Aorta (tissue), 5 donors: ENCODE measurements at regions not wholly inside any gene's neighbourhood (a gene's known extent, or its start where the extent isn't known, plus 50 kb on each side); places are given as distances from the start of the nearest gene placed in this dataset.

Experiments
- ATAC-seq: fragments of 200-7000 bp; cut with Tn5 transposase; one replicate; pipeline ENCODE4 v1.9.1; 2022; ENCODE audit warnings: moderate library complexity; ENCODE audit not compliant: low FRiP score
- DNase-seq, 2 donors: peaks; one replicate each; pipeline ENCODE4 v3.0.0-alpha.2; 2020
- H3K27ac ChIP-seq, 2 donors: one replicate each; pipeline ENCODE4 v1.5.1; 2013; ENCODE audit warnings: low read length in 2 of 2, mild to moderate bottlenecking in 2 of 2, moderate library complexity in 2 of 2, control low read depth in 1 of 2, inconsistent platforms in 1 of 2, low read depth in 1 of 2
- H3K27me3 ChIP-seq, 2 donors: one replicate each; pipeline ENCODE4 v1.6.1; 2013; ENCODE audit warnings: control low read depth in 1 of 2, low read length in 1 of 2, mild to moderate bottlenecking in 1 of 2, moderate library complexity in 1 of 2; ENCODE audit not compliant: insufficient read depth in 2 of 2, control insufficient read depth in 1 of 2
- H3K36me3 ChIP-seq, 2 donors: one replicate each; pipeline ENCODE4 v1.6.1; 2013; ENCODE audit warnings: control low read depth in 1 of 2, low read length in 1 of 2, mild to moderate bottlenecking in 1 of 2; ENCODE audit not compliant: insufficient read depth in 2 of 2, control insufficient read depth in 1 of 2
- H3K4me1 ChIP-seq, 2 donors: one replicate each; pipeline ENCODE4 v1.6.1; 2013; ENCODE audit warnings: low read length in 2 of 2, control low read depth in 1 of 2, mild to moderate bottlenecking in 1 of 2, moderate library complexity in 1 of 2; ENCODE audit not compliant: insufficient read depth in 2 of 2, control insufficient read depth in 1 of 2
- H3K4me3 ChIP-seq, 2 donors: one replicate each; pipeline ENCODE4 v1.5.1; 2013; ENCODE audit warnings: low read length in 2 of 2, control low read depth in 1 of 2, mild to moderate bottlenecking in 1 of 2
- H3K9me3 ChIP-seq: one replicate; pipeline ENCODE4 v1.6.1; 2013; ENCODE audit warnings: mild to moderate bottlenecking, low read length; ENCODE audit not compliant: control insufficient read depth
- WGBS, 2 donors: extraction: QIAGEN DNeasy Blood & Tissue Kit; methylation state at CpG; one replicate each; pipeline ENCODE4 v1.1.7; 2013; 5-methylcytosine and 5-hydroxymethylcytosine counted together
- intact Hi-C, 2 donors: fragments of 100-400 bp; cut with DNase I; formaldehyde crosslinking; loops; one replicate each; pipeline versions ENCODE4 v1.14.2 to v1.15.0; 2022
- donor health status: healthy with polysubstance abuse.
- donor health status: Bipolar disorder and iron deficiency.
- donor health status: DM: no; HTN: no; CAD: no.
- donor health status: DM: no; HTN: no; CAD: no.
- donor health status: DM: yes; HTN: yes; CAD: no.

DNA sequence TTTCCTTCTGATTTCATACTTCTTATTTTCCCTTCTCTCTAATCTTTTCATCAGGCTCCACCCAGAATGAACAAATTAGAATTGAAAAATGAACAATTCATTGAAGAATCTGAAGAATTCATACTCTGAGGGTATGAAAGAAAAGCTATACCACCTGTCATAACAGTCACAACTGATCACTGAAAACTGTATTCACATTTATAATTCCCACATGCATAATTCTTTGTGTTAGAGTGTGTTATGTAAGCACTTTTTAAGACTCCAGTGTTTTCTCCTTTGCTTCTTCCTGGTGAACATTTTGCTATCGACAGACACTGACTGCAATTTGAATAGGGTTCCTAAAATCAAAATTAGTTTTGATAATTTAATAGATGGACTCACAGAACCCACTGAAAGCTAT is 271.2 kb downstream of the SLC16A7 start:
- DNase-seq (no peak), ATAC-seq (no peak)
- Histone ChIP-seq H3K4me3 (no peak overlapping the region), H3K36me3 (no peaks in the 10 kb centered on the region), H3K27ac (no peak overlapping the region), H3K9me3 (no peaks in the 10 kb centered on the region), H3K27me3 (no peaks in the 10 kb centered on the region), H3K4me1 (no peaks in the 10 kb centered on the region)
- 43 to 81% methylated on average over 1 of the region's 1 CpG for WGBS, 2 donors
- intact Hi-C loops: loop anchor here in 1 of 2 donors (10.0 kb wide), 1 partner anchor 488 kb away; no protein-coding TSS in a partner anchor

DNA sequence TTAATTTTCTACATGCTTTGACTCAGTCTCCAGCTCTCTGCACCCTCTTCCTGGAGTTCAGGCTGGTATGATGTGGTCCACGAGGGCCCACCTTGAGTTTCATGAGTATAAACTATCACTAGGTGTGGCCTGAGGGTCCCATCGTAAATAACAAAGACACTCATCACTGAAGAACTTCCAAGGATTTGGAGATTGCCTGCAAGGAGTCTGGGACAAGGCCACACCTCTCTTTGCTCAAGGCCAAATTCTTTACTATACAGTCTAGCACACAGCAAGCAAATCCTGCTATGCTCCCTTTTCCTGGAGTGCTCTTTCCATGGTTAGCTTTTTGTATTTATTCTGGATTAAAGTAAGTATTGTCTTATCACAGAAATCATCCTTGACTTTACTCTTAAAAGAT is 271.9 kb downstream of the SLC16A7 start:
- Histone ChIP-seq H3K27ac (no peak overlapping the region), H3K4me3 (no peak overlapping the region), H3K27me3 (no peaks in the 10 kb centered on the region), H3K4me1 (no peaks in the 10 kb centered on the region), H3K9me3 (no peaks in the 10 kb centered on the region), H3K36me3 (no peaks in the 10 kb centered on the region)
- WGBS, 2 donors: 82 to 92% methylated on average over 2 of the region's 2 CpGs
- ATAC-seq: no peak
- intact Hi-C loops: loop anchor here in 1 of 2 donors (10.0 kb wide), 1 partner anchor 487 kb away; no protein-coding TSS in a partner anchor
- DNase-seq: no peak

DNA sequence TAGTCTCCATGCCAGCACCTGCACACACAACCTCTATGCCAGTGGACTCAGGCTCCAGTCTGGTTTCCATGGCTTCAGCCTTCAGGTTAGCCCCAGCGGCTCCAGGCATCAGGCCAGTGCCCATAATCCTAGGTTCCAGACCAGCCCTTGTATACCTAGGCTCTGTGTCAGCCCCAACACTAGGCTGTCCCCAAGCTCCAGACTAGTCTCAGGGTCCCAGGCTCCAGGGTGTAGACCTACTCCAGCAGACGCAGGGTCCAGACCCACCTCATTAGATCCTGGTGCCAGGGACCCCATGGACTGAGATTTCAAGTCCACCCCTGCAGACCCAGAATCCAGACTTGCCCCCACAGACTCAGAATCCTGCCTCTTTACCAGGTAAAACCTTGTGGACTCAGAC is 275.9 kb downstream of the SLC16A7 start:
- 93% methylated on average over 2 of the region's 2 CpGs for WGBS, 2 donors
- no peak overlapping the region for H3K27ac ChIP-seq
- H3K36me3 ChIP-seq: no peaks in the 10 kb centered on the region
- intact Hi-C loops: no loop called here
- no peaks in the 10 kb centered on the region for H3K27me3 ChIP-seq
- no peaks in the 10 kb centered on the region for H3K9me3 ChIP-seq
- no peaks in the 10 kb centered on the region for H3K4me1 ChIP-seq
- no peak for ATAC-seq
- no peak for DNase-seq
- no peak overlapping the region for H3K4me3 ChIP-seq

DNA sequence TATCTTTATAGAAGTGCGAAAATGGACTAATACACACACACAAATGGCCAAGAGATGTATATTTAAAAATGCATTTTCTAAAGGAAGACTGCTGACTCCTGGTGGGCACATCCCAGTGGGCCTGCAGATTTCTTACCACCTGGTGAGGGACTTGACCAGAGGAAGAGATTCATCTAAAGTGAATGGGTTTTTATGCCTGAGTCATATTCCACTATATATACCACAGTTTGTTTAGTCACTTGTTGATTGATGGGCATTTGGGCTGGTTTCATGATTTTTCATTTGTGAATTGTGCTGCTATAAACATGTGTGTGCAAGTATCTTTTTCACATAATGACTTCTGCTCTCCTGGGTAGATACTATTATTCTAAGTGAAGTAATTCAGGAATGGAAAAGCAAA is 277.3 kb downstream of the SLC16A7 start:
- Histone ChIP-seq H3K4me3 (no peak overlapping the region), H3K4me1 (no peaks in the 10 kb centered on the region), H3K27ac (no peak overlapping the region), H3K9me3 (no peaks in the 10 kb centered on the region), H3K36me3 (no peaks in the 10 kb centered on the region), H3K27me3 (no peaks in the 10 kb centered on the region)
- intact Hi-C loops: no loop called here
- DNase-seq (no peak), ATAC-seq (no peak)
- WGBS, 2 donors: 99 to 100% methylated on average over 1 of the region's 1 CpG

DNA sequence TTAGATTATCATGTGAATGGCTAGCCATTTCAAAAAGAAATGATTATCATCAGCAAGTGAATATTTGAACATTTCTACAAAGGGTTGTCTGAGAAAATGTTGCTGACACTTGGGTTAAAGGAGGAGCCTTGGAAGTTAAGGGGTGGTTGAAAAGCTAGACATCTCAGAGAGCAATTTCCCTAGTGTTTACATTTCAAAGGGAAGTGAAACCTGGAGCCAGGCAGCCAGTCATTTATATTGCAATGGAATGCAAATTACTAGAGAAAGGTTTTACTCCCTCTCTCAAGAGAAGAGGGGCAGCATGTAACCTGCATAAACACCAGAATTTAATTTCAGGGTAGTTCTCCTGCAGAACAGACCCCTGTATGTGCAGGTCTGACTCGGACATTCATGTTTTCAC is 279.0 kb downstream of the SLC16A7 start:
- intact Hi-C loops: no loop called here
- Histone ChIP-seq H3K4me3 (no peak overlapping the region), H3K36me3 (no peaks in the 10 kb centered on the region), H3K27ac (no peak overlapping the region), H3K27me3 (no peaks in the 10 kb centered on the region), H3K4me1 (no peaks in the 10 kb centered on the region), H3K9me3 (no peaks in the 10 kb centered on the region)
- WGBS, 2 donors: 36 to 44% methylated on average over 1 of the region's 1 CpG
- ATAC-seq: no peak
- no peak for DNase-seq

DNA sequence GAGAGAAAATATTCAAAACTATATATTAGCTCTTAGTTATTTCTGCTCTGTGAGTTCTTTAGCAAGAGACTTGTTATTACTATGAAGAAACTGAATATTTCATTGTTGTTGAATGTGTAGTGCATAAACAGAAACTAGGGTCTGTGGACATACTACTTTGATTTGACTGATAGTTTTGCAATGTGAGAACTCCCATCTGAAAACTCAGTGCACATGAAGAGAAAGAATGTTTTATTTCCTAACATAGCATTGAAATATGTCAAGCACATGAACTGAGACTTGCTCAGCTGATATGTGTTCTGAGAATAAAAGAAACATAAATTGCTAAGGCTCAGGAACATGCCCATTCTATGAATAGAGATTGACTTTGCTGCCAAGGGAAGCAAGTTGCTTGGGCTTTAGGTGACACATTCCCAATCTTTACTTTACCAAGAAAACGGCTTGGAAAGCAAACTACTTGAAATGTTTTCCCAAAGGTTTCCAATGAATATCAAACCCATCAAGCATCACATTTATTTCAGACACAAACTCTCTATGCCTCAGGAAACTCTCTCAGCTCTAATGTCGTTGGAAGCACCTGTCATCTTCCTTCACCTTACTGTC is 290.4 kb downstream of the SLC16A7 start:
- no peak overlapping the region for H3K4me3 ChIP-seq
- DNase-seq (no peak), ATAC-seq (no peak)
- WGBS, 2 donors: 4 to 8% methylated on average over 2 of the region's 2 CpGs
- H3K9me3 ChIP-seq: no peaks in the 10 kb centered on the region
- no peaks in the 10 kb centered on the region for H3K4me1 ChIP-seq
- no peaks in the 10 kb centered on the region for H3K36me3 ChIP-seq
- intact Hi-C loops: no loop called here
- no peaks in the 10 kb centered on the region for H3K27me3 ChIP-seq
- no peak overlapping the region for H3K27ac ChIP-seq

DNA sequence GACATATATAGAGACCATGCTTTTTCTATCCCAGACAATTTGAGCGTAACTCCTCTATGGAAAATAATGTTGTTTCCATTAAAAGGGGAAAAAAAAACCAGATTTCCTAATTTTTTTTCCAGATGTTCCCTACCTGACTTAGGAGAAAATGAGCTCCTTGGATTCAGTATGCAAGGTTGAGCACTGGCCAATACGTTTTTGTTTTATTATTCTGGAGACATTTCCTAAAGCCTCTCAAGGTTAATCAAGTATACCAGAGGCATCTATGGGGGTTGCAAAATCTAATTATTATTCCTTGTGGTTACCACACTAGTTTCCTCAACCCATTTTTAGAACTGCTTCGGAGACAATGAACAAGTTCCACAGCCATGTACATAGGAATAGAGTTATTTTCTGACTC is 291.3 kb downstream of the SLC16A7 start:
- ATAC-seq (no peak), DNase-seq (no peak)
- no peaks in the 10 kb centered on the region for H3K36me3 ChIP-seq
- intact Hi-C loops: no loop called here
- H3K4me1 ChIP-seq: no peaks in the 10 kb centered on the region
- H3K27ac ChIP-seq: no peak overlapping the region
- 71 to 75% methylated on average over 3 of the region's 3 CpGs for WGBS, 2 donors
- peaks cover 2% of the 10 kb centered on the region for H3K9me3 ChIP-seq
- no peak overlapping the region for H3K4me3 ChIP-seq
- no peaks in the 10 kb centered on the region for H3K27me3 ChIP-seq

DNA sequence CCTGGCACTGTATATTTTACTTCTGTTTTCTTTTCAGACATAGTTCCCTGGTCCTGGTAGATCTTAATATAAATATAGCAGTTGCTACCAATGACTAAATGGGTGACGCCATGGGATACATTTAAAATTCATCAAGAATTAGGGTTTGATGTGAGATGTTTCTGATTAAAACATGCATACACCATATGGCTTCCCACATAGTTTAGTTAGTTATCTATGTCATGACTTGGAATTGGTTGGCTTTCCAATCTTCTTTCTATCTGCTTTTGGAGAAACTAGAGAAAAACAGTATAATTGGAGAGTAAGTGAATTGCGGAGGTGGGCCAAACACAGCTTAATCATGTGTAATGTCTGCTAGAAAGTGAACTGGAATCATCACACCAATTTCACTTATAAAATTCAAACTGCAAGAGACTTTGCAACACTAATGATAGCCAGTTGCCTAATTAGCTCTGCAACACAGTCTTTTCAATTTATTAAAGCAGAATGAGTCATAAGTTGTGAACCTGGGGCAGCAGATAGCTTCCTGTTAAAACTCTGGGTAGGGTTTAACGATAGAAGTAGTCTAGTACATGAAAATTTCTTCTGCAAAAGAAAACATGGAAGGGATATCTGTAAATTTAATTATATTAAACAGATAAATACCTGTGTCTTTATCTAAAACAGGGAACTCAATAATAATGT is 295.2 kb downstream of the SLC16A7 start:
- no peaks in the 10 kb centered on the region for H3K36me3 ChIP-seq
- no peak overlapping the region for H3K27ac ChIP-seq
- 67 to 72% methylated on average over 3 of the region's 3 CpGs for WGBS, 2 donors
- DNase-seq: no peak
- no peaks in the 10 kb centered on the region for H3K27me3 ChIP-seq
- intact Hi-C loops: no loop called here
- no peak overlapping the region for H3K4me3 ChIP-seq
- ATAC-seq: no peak
- peaks cover 2% of the 10 kb centered on the region for H3K9me3 ChIP-seq
- no peaks in the 10 kb centered on the region for H3K4me1 ChIP-seq

DNA sequence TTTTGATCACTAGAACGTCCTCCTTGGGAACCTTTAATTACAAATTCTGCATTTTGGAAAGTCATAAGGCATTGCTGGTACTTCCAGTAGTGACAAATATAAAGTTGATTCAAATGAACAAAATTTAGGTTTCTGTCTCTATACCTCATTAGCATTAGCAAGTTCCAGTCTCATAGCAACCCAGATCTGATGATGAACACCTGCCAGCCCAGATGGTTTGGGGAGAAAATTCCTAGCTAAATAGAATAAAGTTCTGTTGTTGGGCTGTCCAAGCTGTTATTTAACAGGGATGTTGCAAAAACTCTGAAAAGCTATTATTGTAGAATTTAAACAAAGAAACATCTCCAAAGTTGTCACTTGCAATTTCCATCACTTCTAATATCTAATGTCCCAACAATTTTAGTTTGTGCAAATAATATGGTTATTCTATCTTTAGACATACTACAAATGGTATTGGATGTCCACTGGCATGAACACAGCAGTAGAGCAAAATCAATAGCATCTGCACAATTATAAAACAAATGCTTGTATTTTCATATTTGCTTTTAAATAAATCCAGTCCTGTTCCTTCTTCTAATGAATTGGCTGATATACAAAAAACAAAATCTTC is 299.4 kb downstream of the SLC16A7 start:
- Histone ChIP-seq H3K27ac (no peak overlapping the region), H3K27me3 (no peaks in the 10 kb centered on the region), H3K4me1 (no peaks in the 10 kb centered on the region), H3K4me3 (no peak overlapping the region), H3K36me3 (no peaks in the 10 kb centered on the region), H3K9me3 (peaks cover 2% of the 10 kb centered on the region)
- WGBS, 2 donors: 75 to 83% methylated on average over 1 of the region's 1 CpG
- DNase-seq: no peak
- intact Hi-C loops: no loop called here
- ATAC-seq: no peak
